ENCODE measurements at regions not wholly inside any gene's neighbourhood (a gene's known extent, or its start where the extent isn't known, plus 50 kb on each side); places are given as distances from the start of the nearest gene placed in this dataset.
A peak's percentile ranks its signal among the peaks of the same experiment; 100 is the strongest.

GRCh38 chr18:22552254-22552653 lies 134.5 kb upstream of the CTAGE1 start:
- TF ChIP-seq POLR2AphosphoS5 (IDR thresholded peaks at IDR 0.05; ENCODE audit: low read depth) (no peak), CTCF (IDR thresholded peaks at IDR 0.05; ENCODE audit: insufficient read depth, low read length) (no peak), GABPA (IDR thresholded peaks at IDR 0.05; ENCODE audit: low read depth) (no peak), SPI1 (IDR thresholded peaks at IDR 0.05; ENCODE audit: borderline replicate concordance, low read depth) (no peak)
- TF ChIP-seq, protein P1, sequence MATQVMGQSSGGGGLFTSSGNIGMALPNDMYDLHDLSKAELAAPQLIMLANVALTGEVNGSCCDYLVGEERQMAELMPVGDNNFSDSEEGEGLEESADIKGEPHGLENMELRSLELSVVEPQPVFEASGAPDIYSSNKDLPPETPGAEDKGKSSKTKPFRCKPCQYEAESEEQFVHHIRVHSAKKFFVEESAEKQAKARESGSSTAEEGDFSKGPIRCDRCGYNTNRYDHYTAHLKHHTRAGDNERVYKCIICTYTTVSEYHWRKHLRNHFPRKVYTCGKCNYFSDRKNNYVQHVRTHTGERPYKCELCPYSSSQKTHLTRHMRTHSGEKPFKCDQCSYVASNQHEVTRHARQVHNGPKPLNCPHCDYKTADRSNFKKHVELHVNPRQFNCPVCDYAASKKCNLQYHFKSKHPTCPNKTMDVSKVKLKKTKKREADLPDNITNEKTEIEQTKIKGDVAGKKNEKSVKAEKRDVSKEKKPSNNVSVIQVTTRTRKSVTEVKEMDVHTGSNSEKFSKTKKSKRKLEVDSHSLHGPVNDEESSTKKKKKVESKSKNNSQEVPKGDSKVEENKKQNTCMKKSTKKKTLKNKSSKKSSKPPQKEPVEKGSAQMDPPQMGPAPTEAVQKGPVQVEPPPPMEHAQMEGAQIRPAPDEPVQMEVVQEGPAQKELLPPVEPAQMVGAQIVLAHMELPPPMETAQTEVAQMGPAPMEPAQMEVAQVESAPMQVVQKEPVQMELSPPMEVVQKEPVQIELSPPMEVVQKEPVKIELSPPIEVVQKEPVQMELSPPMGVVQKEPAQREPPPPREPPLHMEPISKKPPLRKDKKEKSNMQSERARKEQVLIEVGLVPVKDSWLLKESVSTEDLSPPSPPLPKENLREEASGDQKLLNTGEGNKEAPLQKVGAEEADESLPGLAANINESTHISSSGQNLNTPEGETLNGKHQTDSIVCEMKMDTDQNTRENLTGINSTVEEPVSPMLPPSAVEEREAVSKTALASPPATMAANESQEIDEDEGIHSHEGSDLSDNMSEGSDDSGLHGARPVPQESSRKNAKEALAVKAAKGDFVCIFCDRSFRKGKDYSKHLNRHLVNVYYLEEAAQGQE (IDR thresholded peaks at IDR 0.05; ENCODE audit: insufficient replicate concordance, low read depth), result no peak
- H3K27me3 ChIP-seq (ENCODE audit: insufficient read depth, poor library complexity, severe bottlenecking), result no peaks in the 10 kb centered on the region
- DNase-seq (ENCODE audit: low read depth in 1 of 2, low spot score in 1 of 2), result no peak
- no peak overlapping the region for H3K4me3 ChIP-seq (replicated peaks; ENCODE audit: insufficient read depth, low read length)
- no peak overlapping the region; the same call in 1 of the 2 replicates for H3K27ac ChIP-seq (replicated peaks)

DNA sequence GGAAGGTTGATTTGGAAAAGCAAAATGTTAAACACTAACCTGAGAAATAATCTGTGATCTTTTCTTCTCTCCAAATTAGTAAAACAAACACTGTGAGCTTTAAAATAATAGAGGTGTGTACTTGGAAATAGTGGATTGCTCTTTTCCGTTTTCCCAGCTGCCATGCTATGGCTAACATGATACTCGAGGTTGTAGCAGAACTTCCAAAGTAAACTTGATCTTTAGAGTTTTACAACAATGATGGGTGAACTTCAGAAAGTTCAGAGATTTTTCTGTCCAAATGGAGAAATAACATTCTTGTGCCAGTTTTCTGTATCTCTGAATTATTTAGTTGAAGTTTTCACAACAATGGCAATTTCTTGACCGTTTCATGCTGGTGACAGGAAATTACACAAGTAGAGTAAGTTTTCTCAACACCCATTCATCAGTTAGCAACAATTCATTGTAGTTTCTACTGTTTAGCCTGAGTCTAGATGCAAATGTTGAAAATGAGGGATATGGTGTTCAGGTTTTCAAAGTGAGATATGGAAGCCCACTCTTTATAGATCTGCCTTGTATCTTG lies 135.3 kb upstream of the CTAGE1 start:
- no peak for TF ChIP-seq SPI1 (IDR thresholded peaks at IDR 0.05; ENCODE audit: borderline replicate concordance, low read depth)
- TF ChIP-seq POLR2AphosphoS5 (IDR thresholded peaks at IDR 0.05; ENCODE audit: low read depth), result no peak
- TF ChIP-seq, protein P1 (IDR thresholded peaks at IDR 0.05; ENCODE audit: insufficient replicate concordance, low read depth), result no peak
- no peak for TF ChIP-seq CTCF (IDR thresholded peaks at IDR 0.05; ENCODE audit: insufficient read depth, low read length)
- TF ChIP-seq GABPA (IDR thresholded peaks at IDR 0.05; ENCODE audit: low read depth), result no peak
- H3K4me3 ChIP-seq (replicated peaks; ENCODE audit: insufficient read depth, low read length), result no peak overlapping the region
- peak in 1 of 2 experiments; percentile 38 for DNase-seq (ENCODE audit: low read depth in 1 of 2, low spot score in 1 of 2)
- peak overlapping the region; percentile 65 for H3K27ac ChIP-seq (replicated peaks)
- no peaks in the 10 kb centered on the region for H3K27me3 ChIP-seq (ENCODE audit: insufficient read depth, poor library complexity, severe bottlenecking)

DNA sequence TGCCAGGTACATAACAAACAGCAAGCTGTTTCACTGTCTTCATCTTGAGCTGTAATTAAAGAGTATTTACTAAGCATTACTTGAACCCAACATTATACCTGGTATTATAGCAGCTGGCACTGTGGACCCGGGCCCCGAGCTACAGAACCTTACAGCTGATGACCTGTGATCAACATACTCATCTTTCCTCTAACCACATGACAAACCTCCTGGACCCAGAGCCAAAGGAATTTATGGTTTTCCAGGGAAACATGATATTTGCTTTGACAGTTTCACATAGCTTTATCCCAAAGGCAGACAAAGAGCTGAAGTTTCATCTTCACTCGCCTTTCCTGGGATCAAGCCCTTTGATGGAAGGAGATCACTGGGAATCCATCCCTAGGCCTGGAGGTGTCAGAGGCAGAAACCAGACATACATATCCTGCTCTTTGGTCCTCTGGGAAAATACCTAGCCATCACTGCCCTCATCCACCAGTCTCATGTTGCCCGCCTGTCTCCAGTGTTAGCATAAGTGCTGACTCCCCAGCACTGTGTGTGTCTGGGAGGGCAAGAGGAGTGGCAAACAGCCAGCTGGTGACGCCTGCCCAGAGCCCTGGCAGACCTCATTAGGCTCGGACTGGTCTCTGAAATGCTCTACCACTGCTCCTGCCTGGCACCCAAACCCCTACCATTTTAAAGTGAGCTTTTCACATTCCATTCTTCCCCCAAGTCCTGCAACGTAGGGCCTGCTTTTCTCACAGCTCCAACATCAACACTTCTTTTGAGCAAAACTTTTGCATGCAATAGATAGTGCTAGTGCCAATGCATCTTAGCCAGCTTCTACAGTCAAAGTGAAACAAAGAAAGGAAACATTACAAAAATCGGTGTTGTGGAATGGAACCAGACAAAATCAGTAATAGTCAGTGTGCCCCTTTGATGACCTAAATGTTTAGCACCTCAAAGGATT lies 138.8 kb upstream of the CTAGE1 start:
- no peak for DNase-seq (ENCODE audit: low read depth in 1 of 2, low spot score in 1 of 2)
- TF ChIP-seq, protein P1 (IDR thresholded peaks at IDR 0.05; ENCODE audit: insufficient replicate concordance, low read depth), result no peak
- TF ChIP-seq CTCF (IDR thresholded peaks at IDR 0.05; ENCODE audit: insufficient read depth, low read length), result no peak
- TF ChIP-seq POLR2AphosphoS5 (IDR thresholded peaks at IDR 0.05; ENCODE audit: low read depth), result no peak
- no peak for TF ChIP-seq SPI1 (IDR thresholded peaks at IDR 0.05; ENCODE audit: borderline replicate concordance, low read depth)
- TF ChIP-seq GABPA (IDR thresholded peaks at IDR 0.05; ENCODE audit: low read depth), result no peak
- Histone ChIP-seq H3K27me3 (ENCODE audit: insufficient read depth, poor library complexity, severe bottlenecking) (peaks cover 12% of the 10 kb centered on the region), H3K4me3 (replicated peaks; ENCODE audit: insufficient read depth, low read length) (no peak overlapping the region), H3K27ac (replicated peaks) (no peak overlapping the region)

Measured in HL-60 (cell line).